Stomach (tissue), 4 donors: ENCODE measurements at regions not wholly inside any gene's neighbourhood (a gene's known extent, or its start where the extent isn't known, plus 50 kb on each side); places are given as distances from the start of the nearest gene placed in this dataset.

Source experiments
- EP300 ChIP-seq: sonication (generic); formaldehyde crosslinking; IDR thresholded peaks from one replicate; pipeline ENCODE4 v1.6.1; 2017; ENCODE audit warnings: antibody characterized with exemption
- POLR2A ChIP-seq, 4 donors: fragments of 450-650 bp; IDR thresholded peaks; one replicate each; pipeline ENCODE4 v1.6.1; 2016; ENCODE audit warnings: antibody characterized with exemption in 4 of 4, control low read depth in 2 of 4, mild to moderate bottlenecking in 1 of 4, moderate library complexity in 1 of 4
- POLR2AphosphoS5 ChIP-seq, 3 donors: sonication (generic); formaldehyde crosslinking; IDR thresholded peaks; one replicate each; pipeline ENCODE4 v1.6.1; 2016; ENCODE audit warnings: antibody characterized with exemption in 3 of 3
- TF ChIP-seq, protein P1 (sequence below), 7 experiments: fragments of 450-650 bp in 4 of 7; fragments of 200-600 bp in 3 of 7; sonication (generic) in 3 of 7; IDR thresholded peaks; one replicate each; pipeline ENCODE4 v1.5.1; 2016 to 2019; ENCODE audit warnings: antibody characterized with exemption in 7 of 7, control low read depth in 2 of 7, mild to moderate bottlenecking in 1 of 7

DNA sequence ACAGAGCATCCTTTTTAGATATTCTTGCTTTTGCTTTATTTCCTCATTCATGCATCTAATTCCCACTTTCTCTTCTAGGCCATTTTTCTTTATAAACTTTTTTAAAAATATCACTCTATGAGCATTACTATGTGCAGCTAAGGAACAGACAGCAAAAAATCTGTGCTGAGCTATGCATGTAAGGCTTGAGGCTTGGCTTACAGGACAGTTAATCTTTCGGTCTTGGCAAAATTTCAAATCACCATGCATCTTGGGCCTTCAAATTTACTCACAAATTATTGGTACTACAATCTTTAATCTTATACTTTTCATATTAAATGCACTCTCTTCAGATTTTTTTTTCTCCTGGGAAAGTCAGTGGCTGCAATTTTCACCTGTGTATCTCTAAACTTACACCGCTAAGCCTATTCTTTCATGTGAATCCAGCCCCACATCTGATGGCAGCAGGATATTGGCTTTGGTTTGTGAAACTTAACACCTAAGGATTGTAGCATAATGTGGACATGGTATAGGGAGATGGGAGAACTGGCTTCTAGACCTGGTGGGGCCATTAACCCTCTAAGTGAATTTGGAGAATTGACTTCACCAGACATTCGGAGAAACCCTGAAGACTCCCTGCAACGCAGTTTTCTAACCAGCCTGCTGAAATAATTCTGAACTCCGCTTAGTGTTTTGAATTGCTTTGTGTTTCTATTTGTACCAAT lies 278.3 kb downstream of the SPRY1 start:
- TF ChIP-seq POLR2AphosphoS5 (IDR thresholded peaks at IDR 0.05), result no peak
- TF ChIP-seq, protein P1, sequence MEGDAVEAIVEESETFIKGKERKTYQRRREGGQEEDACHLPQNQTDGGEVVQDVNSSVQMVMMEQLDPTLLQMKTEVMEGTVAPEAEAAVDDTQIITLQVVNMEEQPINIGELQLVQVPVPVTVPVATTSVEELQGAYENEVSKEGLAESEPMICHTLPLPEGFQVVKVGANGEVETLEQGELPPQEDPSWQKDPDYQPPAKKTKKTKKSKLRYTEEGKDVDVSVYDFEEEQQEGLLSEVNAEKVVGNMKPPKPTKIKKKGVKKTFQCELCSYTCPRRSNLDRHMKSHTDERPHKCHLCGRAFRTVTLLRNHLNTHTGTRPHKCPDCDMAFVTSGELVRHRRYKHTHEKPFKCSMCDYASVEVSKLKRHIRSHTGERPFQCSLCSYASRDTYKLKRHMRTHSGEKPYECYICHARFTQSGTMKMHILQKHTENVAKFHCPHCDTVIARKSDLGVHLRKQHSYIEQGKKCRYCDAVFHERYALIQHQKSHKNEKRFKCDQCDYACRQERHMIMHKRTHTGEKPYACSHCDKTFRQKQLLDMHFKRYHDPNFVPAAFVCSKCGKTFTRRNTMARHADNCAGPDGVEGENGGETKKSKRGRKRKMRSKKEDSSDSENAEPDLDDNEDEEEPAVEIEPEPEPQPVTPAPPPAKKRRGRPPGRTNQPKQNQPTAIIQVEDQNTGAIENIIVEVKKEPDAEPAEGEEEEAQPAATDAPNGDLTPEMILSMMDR (IDR thresholded peaks at IDR 0.05), result no peak
- TF ChIP-seq EP300, result no peak
- TF ChIP-seq POLR2A (IDR thresholded peaks at IDR 0.05), result no peak
